K562 (cell line): ENCODE measurements at regions not wholly inside any gene's neighbourhood (a gene's known extent, or its start where the extent isn't known, plus 50 kb on each side); places are given as distances from the start of the nearest gene placed in this dataset.

Experiments
- ADNP ChIP-seq: fragments of 200-800 bp; sonication (Bioruptor generic); IDR thresholded peaks from 2 replicates; pipeline ENCODE4 v1.6.1; 2016; ENCODE audit warnings: missing genetic modification characterization, missing compliant biosample characterization
- CEBPB ChIP-seq: fragments of 450-650 bp; IDR thresholded peaks from 2 replicates; pipeline ENCODE4 v1.6.1; 2016; ENCODE audit warnings: missing genetic modification characterization, missing compliant biosample characterization
- DMBX1 ChIP-seq: fragments of 250-450 bp; sonication (Bioruptor Pico); IDR thresholded peaks from 2 replicates; pipeline ENCODE4 v1.8.0; 2022; ENCODE audit warnings: inconsistent platforms, mild to moderate bottlenecking, moderate library complexity, borderline replicate concordance
- GTF2F1 ChIP-seq: IDR thresholded peaks from 2 replicates; pipeline ENCODE4 v1.6.1; 2011; ENCODE audit warnings: low read depth, low read length, improper control_type of control experiment
- MBD1 ChIP-seq: fragments of 250-450 bp; sonication (Bioruptor Pico); IDR thresholded peaks from 2 replicates; pipeline ENCODE4 v1.8.0; 2022; ENCODE audit warnings: inconsistent platforms
- MEIS2 ChIP-seq: fragments of 450-650 bp; IDR thresholded peaks from 2 replicates; pipeline ENCODE4 v1.6.1; 2014; ENCODE audit warnings: mild to moderate bottlenecking; ENCODE audit not compliant: partially characterized antibody
- POLR2G ChIP-seq: fragments of 200-400 bp; formaldehyde crosslinking; IDR thresholded peaks from 2 replicates; pipeline ENCODE4 v1.6.1; 2017; ENCODE audit warnings: low read depth, mild to moderate bottlenecking, antibody characterized with exemption, low read length, moderate library complexity
- PRDM10 ChIP-seq: fragments of 450-650 bp; IDR thresholded peaks from 2 replicates; pipeline ENCODE4 v1.6.1; 2018; ENCODE audit not compliant: partially characterized antibody
- RB1 ChIP-seq: fragments of 450-650 bp; IDR thresholded peaks from 2 replicates; pipeline ENCODE4 v1.6.1; 2017; ENCODE audit warnings: low read depth, mild to moderate bottlenecking
- SIX5 ChIP-seq, 2 experiments: IDR thresholded peaks; 2 replicates each; pipeline ENCODE4 v1.6.1; 2011; ENCODE audit warnings: low read length in 2 of 2, borderline replicate concordance in 1 of 2, low read depth in 1 of 2, mild to moderate bottlenecking in 1 of 2, moderate library complexity in 1 of 2; ENCODE audit not compliant: insufficient read depth in 1 of 2
- ZFP91 ChIP-seq: sonication (generic); formaldehyde crosslinking; IDR thresholded peaks from 2 replicates; pipeline ENCODE4 v1.8.0; 2022; ENCODE audit warnings: mild to moderate bottlenecking, missing genetic modification reagents
- ZNF449 ChIP-seq: fragments of 250-450 bp; sonication (Bioruptor Pico); IDR thresholded peaks from 2 replicates; pipeline ENCODE4 v1.8.0; 2022; ENCODE audit warnings: moderate library complexity, mild to moderate bottlenecking, inconsistent platforms
- ZNF696 ChIP-seq: fragments of 250-450 bp; sonication (Bioruptor Pico); conservative IDR thresholded peaks from 2 replicates; pipeline ENCODE4 v1.4.0; 2020; ENCODE audit warnings: mild to moderate bottlenecking, moderate library complexity
- ZNF778 ChIP-seq: fragments of 450-650 bp; formaldehyde crosslinking; IDR thresholded peaks from 2 replicates; pipeline ENCODE4 v1.4.0; 2020; ENCODE audit warnings: mild to moderate bottlenecking, moderate library complexity

- no peak for TF ChIP-seq ZFP91
- no peak for TF ChIP-seq MBD1
- TF ChIP-seq ZNF449: no peak
- no peak for TF ChIP-seq ZNF778
- TF ChIP-seq ZNF696 (CRISPR knock-in tag): no peak
- no peak for TF ChIP-seq MEIS2
- no peak for TF ChIP-seq GTF2F1
- no peak for TF ChIP-seq PRDM10
- TF ChIP-seq SIX5 (IDR thresholded peaks at IDR 0.05; ENCODE audit: borderline replicate concordance in 1 of 2, insufficient read depth in 1 of 2, low read depth in 1 of 2, low read length in 2 of 2): no peak
- TF ChIP-seq ADNP (tag): no peak
- no peak for TF ChIP-seq CEBPB (tag)
- no peak for TF ChIP-seq RB1
- TF ChIP-seq POLR2G: no peak
- TF ChIP-seq DMBX1 (CRISPR knock-in tag): no peak
These were observed 90.2 kb upstream of the SGIP1 start (continued) for GRCh38 chr1:66443793-66444192.
